HFF-Myc (cell line): ENCODE measurements at regions not wholly inside any gene's neighbourhood (a gene's known extent, or its start where the extent isn't known, plus 50 kb on each side); places are given as distances from the start of the nearest gene placed in this dataset.

Experiments used
- DNase-seq: peaks from one replicate; pipeline ENCODE4 v3.0.0-alpha.2; 2011; ENCODE audit warnings: low read depth; ENCODE audit errors: extremely low read depth
- H3K4me3 ChIP-seq: replicated peaks from 2 replicates; pipeline ENCODE4 v1.5.1; 2011; ENCODE audit warnings: low read depth, mild to moderate bottlenecking, control low read depth, low read length
- TF ChIP-seq, protein P1 (sequence below): IDR thresholded peaks from 2 replicates; pipeline ENCODE4 v1.5.1; 2012; ENCODE audit warnings: mild to moderate bottlenecking, low read depth, low read length, control low read depth; ENCODE audit errors: missing control alignments

DNA sequence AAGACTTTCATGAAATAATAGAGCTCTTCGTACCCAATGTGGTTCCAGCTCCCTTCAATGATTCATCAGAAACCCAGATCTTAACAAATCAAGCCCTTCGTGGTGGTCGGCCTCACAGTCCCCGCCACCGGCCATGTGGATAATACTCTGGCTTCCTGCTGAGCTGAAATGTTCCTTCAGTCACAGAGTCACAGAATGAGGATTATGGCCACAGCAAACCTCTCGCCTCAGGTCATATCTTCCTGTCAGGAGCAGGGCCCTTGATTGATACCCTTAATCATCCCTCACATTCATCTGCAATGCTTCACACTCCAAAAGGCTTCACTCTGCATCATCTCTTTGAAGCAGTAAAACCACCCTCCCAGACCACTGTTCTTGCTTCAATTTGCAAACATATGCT lies 452.6 kb downstream of the OCA2 start:
- no peak for DNase-seq
- no peak overlapping the region for H3K4me3 ChIP-seq
- TF ChIP-seq, protein P1, sequence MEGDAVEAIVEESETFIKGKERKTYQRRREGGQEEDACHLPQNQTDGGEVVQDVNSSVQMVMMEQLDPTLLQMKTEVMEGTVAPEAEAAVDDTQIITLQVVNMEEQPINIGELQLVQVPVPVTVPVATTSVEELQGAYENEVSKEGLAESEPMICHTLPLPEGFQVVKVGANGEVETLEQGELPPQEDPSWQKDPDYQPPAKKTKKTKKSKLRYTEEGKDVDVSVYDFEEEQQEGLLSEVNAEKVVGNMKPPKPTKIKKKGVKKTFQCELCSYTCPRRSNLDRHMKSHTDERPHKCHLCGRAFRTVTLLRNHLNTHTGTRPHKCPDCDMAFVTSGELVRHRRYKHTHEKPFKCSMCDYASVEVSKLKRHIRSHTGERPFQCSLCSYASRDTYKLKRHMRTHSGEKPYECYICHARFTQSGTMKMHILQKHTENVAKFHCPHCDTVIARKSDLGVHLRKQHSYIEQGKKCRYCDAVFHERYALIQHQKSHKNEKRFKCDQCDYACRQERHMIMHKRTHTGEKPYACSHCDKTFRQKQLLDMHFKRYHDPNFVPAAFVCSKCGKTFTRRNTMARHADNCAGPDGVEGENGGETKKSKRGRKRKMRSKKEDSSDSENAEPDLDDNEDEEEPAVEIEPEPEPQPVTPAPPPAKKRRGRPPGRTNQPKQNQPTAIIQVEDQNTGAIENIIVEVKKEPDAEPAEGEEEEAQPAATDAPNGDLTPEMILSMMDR: no peak

DNA sequence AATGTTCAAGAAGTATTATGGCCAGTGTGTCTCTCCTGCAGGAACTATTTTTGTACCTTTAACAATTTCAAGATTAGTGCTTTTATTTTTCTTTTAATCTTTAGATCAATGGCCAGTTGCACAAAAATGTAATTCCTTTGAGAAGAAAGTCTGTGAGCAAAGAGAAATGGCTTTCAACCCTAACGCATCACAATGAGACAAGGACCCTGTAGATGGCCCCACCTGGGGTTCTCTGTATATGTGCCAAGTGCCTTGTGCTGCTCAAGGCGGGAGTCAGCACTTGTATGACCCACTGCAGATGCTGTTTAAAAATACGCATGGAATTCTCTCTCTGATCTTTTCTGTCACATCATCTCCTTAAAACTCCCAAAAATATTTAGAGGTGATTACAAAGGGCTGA lies 453.4 kb downstream of the OCA2 start:
- TF ChIP-seq, protein P1: no peak
- DNase-seq: no peak
- no peak overlapping the region for H3K4me3 ChIP-seq

DNA sequence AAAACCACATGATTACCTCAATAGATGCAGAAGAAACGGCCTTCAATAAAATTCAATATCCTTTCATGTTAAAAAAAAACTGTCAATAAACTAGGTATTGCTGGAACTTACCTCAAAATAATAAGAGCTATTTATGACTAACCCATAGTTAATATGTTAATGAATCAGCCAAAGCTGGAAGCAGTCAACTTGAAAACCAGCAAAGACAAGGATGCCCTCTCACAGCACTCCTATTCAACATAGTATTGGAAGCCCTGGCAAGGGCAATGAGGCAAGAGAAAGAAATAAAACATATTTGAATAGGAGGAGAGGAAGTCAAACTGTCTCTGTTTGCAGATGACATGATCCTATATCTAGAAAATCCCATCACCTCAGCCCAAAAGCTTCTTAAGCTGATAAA lies 456.1 kb downstream of the OCA2 start:
- no peak for DNase-seq
- no peak overlapping the region for H3K4me3 ChIP-seq
- TF ChIP-seq, protein P1: no peak

DNA sequence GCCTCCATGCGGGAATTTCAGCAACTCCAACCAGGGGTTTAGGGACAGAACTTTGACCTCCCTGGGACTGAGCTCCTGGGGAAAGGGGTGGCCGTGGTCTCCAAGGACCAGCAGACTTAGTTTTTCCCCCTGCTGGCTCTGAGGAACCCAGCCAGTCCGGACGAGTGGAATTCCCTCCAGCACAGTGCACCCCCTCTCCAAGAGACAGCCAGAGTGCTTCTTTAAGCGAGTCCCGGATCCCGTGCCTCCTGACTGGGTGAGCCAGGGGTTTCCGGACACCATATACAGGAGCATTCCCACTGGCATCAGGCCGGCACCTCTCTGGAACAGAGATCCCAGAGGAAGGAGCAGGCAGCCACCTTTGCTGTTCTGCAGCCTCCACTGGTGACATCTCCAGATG lies 459.5 kb downstream of the OCA2 start:
- DNase-seq: no peak
- TF ChIP-seq, protein P1: no peak
- H3K4me3 ChIP-seq: no peak overlapping the region

DNA sequence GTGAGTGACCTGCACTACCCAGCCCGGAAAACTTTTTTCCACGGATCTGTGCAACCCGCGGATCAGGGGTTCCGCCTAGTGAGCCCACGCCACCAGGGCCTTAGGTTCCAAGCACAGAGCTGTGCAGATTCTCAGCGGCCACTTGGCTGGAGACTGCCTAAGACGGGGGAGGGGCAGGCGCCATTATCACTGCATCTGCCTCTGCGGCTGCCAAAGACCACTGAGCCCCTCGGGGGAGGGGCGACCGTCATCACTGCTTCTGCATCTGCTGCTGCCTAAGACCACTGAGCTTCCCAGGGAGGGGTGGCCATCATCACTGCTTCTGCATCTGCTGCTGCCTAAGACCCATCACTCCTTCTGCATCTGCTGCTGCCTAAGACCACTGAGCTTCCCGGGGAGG lies 460.2 kb downstream of the OCA2 start:
- TF ChIP-seq, protein P1: no peak
- no peak for DNase-seq
- no peak overlapping the region for H3K4me3 ChIP-seq

DNA sequence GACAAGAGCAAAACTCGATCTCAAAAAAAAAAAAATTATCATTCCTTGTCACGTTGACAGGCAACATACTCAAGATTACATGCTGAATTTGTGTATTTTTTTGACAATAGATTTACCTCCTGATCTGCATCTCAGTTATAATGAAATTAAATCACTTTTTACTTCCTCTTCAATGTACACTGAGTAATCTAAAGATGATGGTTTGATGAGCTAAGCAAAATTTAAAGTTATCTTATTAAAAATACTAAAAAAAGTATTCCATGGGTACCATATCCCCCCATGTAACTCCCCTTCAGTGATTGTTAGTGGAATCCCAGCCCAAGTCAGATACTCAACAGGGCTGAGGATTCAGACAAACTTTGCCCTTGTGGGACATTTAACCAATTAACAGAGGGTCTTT lies 463.2 kb downstream of the OCA2 start:
- DNase-seq: no peak
- TF ChIP-seq, protein P1: no peak
- no peak overlapping the region for H3K4me3 ChIP-seq

DNA sequence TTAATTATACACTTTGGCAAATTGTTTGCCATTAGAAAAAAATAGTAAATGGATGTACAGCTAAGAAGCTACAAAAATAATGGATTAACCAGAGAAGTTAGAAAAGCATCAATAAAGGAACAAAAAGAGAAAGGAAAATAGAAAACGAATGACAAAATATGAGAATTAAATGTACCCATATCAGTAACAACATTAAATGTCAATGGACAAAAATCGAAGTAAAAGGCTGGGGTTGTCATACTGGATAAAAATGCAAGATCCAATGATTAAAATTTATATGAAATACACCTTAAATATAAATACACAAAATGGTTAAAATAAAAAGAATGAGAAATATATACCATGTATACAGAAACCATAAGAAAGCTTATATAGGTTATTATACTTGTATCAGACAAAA lies 470.6 kb downstream of the OCA2 start:
- no peak overlapping the region for H3K4me3 ChIP-seq
- TF ChIP-seq, protein P1: no peak
- DNase-seq: no peak
